A673 (cell line): ENCODE measurements at regions not wholly inside any gene's neighbourhood (a gene's known extent, or its start where the extent isn't known, plus 50 kb on each side); places are given as distances from the start of the nearest gene placed in this dataset.

Experiments used
- BruUV-seq: library from RNA; stranded (reverse); fragments of 400-500 nt; replicated peaks from 2 replicates; lab custom pipeline; 2021; lab: Mats Ljungman, UMichigan
- CTCF ChIA-PET: fragments of 300-600 bp; sonication (Branson Sonifier 250); formaldehyde crosslinking; loops from one replicate; lab custom pipeline; 2022; ENCODE audit warnings: antibody characterized with exemption; lab: Charles Lee
- POLR2A ChIA-PET: fragments of 300-600 bp; sonication (Branson Sonifier 250); formaldehyde crosslinking; loops from one replicate; lab custom pipeline; 2022; ENCODE audit warnings: antibody characterized with exemption; ENCODE audit not compliant: low non-redundant PET; lab: Charles Lee
- DNase-seq: peaks from one replicate; pipeline ENCODE4 v3.0.0-alpha.2; 2015; ENCODE audit warnings: low spot score
- H3K27ac ChIP-seq: fragments of 200-600 bp; sonication (generic); 2 replicates; pipeline ENCODE4 v1.5.1; 2016; ENCODE audit warnings: mixed run types, low read depth, mild to moderate bottlenecking, mixed read lengths, antibody characterized with exemption, low read length; ENCODE audit not compliant: poor library complexity, severe bottlenecking
- H3K27me3 ChIP-seq: fragments of 200-600 bp; sonication (generic); replicated peaks from 2 replicates; pipeline ENCODE4 v1.6.1; 2017; ENCODE audit warnings: mixed run types, low read depth, mild to moderate bottlenecking, mixed read lengths, antibody characterized with exemption, low read length; ENCODE audit not compliant: insufficient read depth, poor library complexity
- H3K36me3 ChIP-seq: fragments of 200-600 bp; sonication (generic); 2 replicates; pipeline ENCODE4 v1.6.1; 2016; ENCODE audit warnings: mixed run types, mild to moderate bottlenecking, mixed read lengths, antibody characterized with exemption, low read length; ENCODE audit not compliant: insufficient read depth, poor library complexity, severe bottlenecking
- H3K4me1 ChIP-seq: fragments of 200-600 bp; sonication (generic); 2 replicates; pipeline ENCODE4 v1.6.1; 2017; ENCODE audit warnings: mixed run types, mild to moderate bottlenecking, mixed read lengths, antibody characterized with exemption, low read length; ENCODE audit not compliant: insufficient read depth, poor library complexity, severe bottlenecking
- H3K4me3 ChIP-seq: fragments of 200-600 bp; sonication (generic); 2 replicates; pipeline ENCODE4 v1.5.1; 2016; ENCODE audit warnings: low read depth, mixed run types, mild to moderate bottlenecking, mixed read lengths, low read length; ENCODE audit not compliant: poor library complexity, severe bottlenecking
- H3K9me3 ChIP-seq: fragments of 200-600 bp; sonication (generic); 2 replicates; pipeline ENCODE4 v1.6.1; 2016; ENCODE audit warnings: mixed run types, low read depth, mild to moderate bottlenecking, mixed read lengths, antibody characterized with exemption, low read length; ENCODE audit not compliant: poor library complexity, severe bottlenecking
- CTCF ChIP-seq: fragments of 300-800, 200-600 bp; sonication (generic); conservative IDR thresholded peaks from 2 replicates; pipeline ENCODE4 v1.5.1; 2017; ENCODE audit warnings: low read depth, mild to moderate bottlenecking, antibody characterized with exemption, low read length, moderate library complexity, mixed read lengths
- EZH2 ChIP-seq: fragments of 200-600 bp; sonication (generic); IDR thresholded peaks from 2 replicates; pipeline ENCODE4 v1.6.1; 2017; ENCODE audit warnings: borderline replicate concordance, low read depth, mild to moderate bottlenecking, mixed read lengths, antibody characterized with exemption, low read length; ENCODE audit not compliant: poor library complexity, severe bottlenecking
- intact Hi-C: fragments of 100-400 bp; cut with micrococcal nuclease; formaldehyde crosslinking; loops from one replicate; pipeline ENCODE4 v1.10.0; 2022; ENCODE audit not compliant: unreplicated experiment

GRCh38 chr3:30448450-30449289, 157.7 kb upstream of the TGFBR2 start:
- Histone ChIP-seq H3K4me1 (peaks cover 12% of the 10 kb centered on the region), H3K4me3 (no peak overlapping the region), H3K27ac (peak overlapping the region; percentile 9), H3K36me3 (no peaks in the 10 kb centered on the region), H3K9me3 (peaks cover 4% of the 10 kb centered on the region), H3K27me3 (no peaks in the 10 kb centered on the region)
- no peak for DNase-seq
- TF ChIP-seq CTCF (no peak), EZH2 (no peak)
- intact Hi-C loops = no loop called here
- CTCF ChIA-PET = no interaction called here
- no TSS peak for BruUV-seq
- POLR2A ChIA-PET = interaction anchor here (0.6 kb wide), 1 partner anchor 47 kb away, joined by 3 read pairs; no protein-coding TSS in a partner anchor

- POLR2A ChIA-PET = interaction anchor here (0.6 kb wide), 1 partner anchor 46 kb away, joined by 3 read pairs; no protein-coding TSS in a partner anchor
- intact Hi-C loops = no loop called here
- Histone ChIP-seq H3K4me1 (peaks cover 12% of the 10 kb centered on the region), H3K4me3 (no peak overlapping the region), H3K27me3 (no peaks in the 10 kb centered on the region), H3K36me3 (no peaks in the 10 kb centered on the region), H3K27ac (peak overlapping the region; percentile 9), H3K9me3 (peaks cover 4% of the 10 kb centered on the region)
- no peak for DNase-seq
- CTCF ChIA-PET = no interaction called here
- BruUV-seq = no TSS peak
- TF ChIP-seq EZH2 = no peak
Measured at GRCh38 chr3:30449290-30449632, 157.1 kb upstream of the TGFBR2 start.

- H3K4me3 ChIP-seq = no peak overlapping the region
- BruUV-seq = no TSS peak
- H3K4me1 ChIP-seq = peaks cover 12% of the 10 kb centered on the region
- DNase-seq = no peak
- no peak overlapping the region for H3K27ac ChIP-seq
- intact Hi-C loops = no loop called here
- TF ChIP-seq EZH2 = no peak
- no peak for TF ChIP-seq CTCF
- ChIA-PET CTCF (no interaction called here), POLR2A (no interaction called here)
- H3K27me3 ChIP-seq = no peaks in the 10 kb centered on the region
- peaks cover 4% of the 10 kb centered on the region for H3K9me3 ChIP-seq
- H3K36me3 ChIP-seq = no peaks in the 10 kb centered on the region
Measured at GRCh38 chr3:30452446-30452845, 154.0 kb upstream of the TGFBR2 start.
